AG04449 (cell line): ENCODE measurements at regions not wholly inside any gene's neighbourhood (a gene's known extent, or its start where the extent isn't known, plus 50 kb on each side); places are given as distances from the start of the nearest gene placed in this dataset.

ENCODE experiments used
- CTCF ChIA-PET: fragments of 350-600 bp; formaldehyde crosslinking; extraction: SDS; loops from one replicate; lab custom pipeline; 2021; ENCODE audit warnings: antibody characterized with exemption; lab: Yijun Ruan, JAX
- POLR2A ChIA-PET: fragments of 400-600, 350-600 bp; formaldehyde crosslinking; extraction: SDS; loops from one replicate; lab custom pipeline; 2020; ENCODE audit warnings: antibody characterized with exemption, inconsistent platforms; lab: Yijun Ruan, JAX
- DNase-seq: peaks from one replicate; pipeline ENCODE4 v3.0.0-alpha.2; 2010; ENCODE audit warnings: low read depth, low spot score
- H3K4me3 ChIP-seq: 2 replicates; pipeline ENCODE4 v1.5.1; 2011; ENCODE audit warnings: low read depth, mild to moderate bottlenecking, control low read depth, low read length
- TF ChIP-seq, protein P1 (sequence below): IDR thresholded peaks from one replicate; pipeline ENCODE4 v1.5.1; 2011; ENCODE audit warnings: mild to moderate bottlenecking, moderate library complexity, low read length, control low read depth, inconsistent platforms; ENCODE audit not compliant: insufficient read depth; ENCODE audit errors: missing control alignments

GRCh38 chr15:98596131-98596530 lies 52.2 kb upstream of the IGF1R start:
- DNase-seq = no peak
- POLR2A ChIA-PET = no interaction called here
- CTCF ChIA-PET = interaction anchor here (1.2 kb wide), 1 partner anchor 255 kb away, joined by 3 read pairs; no protein-coding TSS in a partner anchor
- TF ChIP-seq, protein P1, sequence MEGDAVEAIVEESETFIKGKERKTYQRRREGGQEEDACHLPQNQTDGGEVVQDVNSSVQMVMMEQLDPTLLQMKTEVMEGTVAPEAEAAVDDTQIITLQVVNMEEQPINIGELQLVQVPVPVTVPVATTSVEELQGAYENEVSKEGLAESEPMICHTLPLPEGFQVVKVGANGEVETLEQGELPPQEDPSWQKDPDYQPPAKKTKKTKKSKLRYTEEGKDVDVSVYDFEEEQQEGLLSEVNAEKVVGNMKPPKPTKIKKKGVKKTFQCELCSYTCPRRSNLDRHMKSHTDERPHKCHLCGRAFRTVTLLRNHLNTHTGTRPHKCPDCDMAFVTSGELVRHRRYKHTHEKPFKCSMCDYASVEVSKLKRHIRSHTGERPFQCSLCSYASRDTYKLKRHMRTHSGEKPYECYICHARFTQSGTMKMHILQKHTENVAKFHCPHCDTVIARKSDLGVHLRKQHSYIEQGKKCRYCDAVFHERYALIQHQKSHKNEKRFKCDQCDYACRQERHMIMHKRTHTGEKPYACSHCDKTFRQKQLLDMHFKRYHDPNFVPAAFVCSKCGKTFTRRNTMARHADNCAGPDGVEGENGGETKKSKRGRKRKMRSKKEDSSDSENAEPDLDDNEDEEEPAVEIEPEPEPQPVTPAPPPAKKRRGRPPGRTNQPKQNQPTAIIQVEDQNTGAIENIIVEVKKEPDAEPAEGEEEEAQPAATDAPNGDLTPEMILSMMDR = no peak
- no peak overlapping the region for H3K4me3 ChIP-seq

- DNase-seq = no peak
- ChIA-PET CTCF (interaction anchor here (1.2 kb wide), 1 partner anchor 254 kb away, joined by 3 read pairs; no protein-coding TSS in a partner anchor), POLR2A (interaction anchor here (0.6 kb wide), 1 partner anchor 585 kb away, joined by 3 read pairs; no protein-coding TSS in a partner anchor)
- TF ChIP-seq, protein P1 = no peak
- H3K4me3 ChIP-seq = no peak overlapping the region
Observed at GRCh38 chr15:98596885-98597392, 51.4 kb upstream of the IGF1R start.

DNA sequence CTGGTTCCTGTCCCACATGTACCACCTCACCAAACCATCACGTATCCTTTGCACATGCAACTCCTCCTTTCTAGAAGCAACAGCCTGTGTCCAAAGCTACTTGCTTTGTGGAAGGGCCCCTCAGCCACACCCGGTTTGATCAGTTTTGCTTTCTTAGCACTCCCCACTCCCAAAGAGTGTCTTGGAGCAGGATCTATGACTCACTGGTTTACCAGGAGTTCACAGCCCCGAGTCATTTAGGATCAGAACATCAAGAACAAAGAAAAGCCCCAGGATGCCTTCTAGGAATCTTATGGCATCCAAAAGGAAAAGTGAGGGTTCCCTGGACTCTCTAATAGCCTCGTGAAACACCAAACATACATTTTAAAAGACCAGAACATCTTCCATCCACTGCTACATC lies 50.7 kb upstream of the IGF1R start:
- ChIA-PET POLR2A (no interaction called here), CTCF (interaction anchor here (1.3 kb wide), 1 partner anchor 29 kb away, joined by 4 read pairs; no protein-coding TSS in a partner anchor)
- DNase-seq = no peak
- no peak overlapping the region for H3K4me3 ChIP-seq
- TF ChIP-seq, protein P1 = no peak
